CD4-positive, alpha-beta T cell treated with Interleukin-21 for 1 hour (primary cell): ENCODE measurements at regions not wholly inside any gene's neighbourhood (a gene's known extent, or its start where the extent isn't known, plus 50 kb on each side); places are given as distances from the start of the nearest gene placed in this dataset.

Source experiments
- DNase-seq: peaks from one replicate; pipeline ENCODE4 v3.0.0-alpha.2; 2020

DNA sequence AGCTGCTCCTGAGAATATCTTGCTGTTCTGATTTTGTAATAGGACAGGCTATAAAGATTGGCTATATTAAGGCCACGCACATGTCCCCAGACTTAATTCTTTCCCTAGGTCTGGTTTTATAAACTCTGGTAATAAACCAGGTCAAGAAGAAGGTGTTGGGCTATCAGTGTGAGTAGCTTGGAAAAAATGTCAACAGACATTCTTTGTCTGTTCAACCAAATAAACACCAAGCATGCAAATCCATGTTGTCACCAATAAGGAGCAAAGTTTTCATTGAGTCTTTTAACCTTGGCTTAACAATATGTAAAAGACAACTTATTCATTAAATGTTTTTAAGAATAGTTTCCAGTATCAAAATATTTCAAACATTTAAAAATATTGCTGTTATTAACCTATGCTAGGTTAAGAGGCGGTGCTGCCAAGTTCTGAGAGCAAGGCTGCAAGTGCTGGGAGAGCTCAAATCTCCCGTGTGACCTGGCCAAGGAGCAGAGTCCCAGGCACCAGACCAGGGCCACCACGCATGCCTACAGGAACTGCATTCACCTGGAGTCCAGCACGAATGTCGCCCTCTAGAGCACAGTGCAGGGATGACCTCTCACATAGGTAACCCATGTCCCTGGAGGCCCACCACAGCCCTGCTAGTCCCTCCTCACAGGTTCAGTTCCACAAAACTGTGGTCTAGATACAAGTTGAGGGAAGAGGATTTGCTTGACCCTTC is 120.5 kb upstream of the POU3F3 start:
- DNase-seq = no peak

DNA sequence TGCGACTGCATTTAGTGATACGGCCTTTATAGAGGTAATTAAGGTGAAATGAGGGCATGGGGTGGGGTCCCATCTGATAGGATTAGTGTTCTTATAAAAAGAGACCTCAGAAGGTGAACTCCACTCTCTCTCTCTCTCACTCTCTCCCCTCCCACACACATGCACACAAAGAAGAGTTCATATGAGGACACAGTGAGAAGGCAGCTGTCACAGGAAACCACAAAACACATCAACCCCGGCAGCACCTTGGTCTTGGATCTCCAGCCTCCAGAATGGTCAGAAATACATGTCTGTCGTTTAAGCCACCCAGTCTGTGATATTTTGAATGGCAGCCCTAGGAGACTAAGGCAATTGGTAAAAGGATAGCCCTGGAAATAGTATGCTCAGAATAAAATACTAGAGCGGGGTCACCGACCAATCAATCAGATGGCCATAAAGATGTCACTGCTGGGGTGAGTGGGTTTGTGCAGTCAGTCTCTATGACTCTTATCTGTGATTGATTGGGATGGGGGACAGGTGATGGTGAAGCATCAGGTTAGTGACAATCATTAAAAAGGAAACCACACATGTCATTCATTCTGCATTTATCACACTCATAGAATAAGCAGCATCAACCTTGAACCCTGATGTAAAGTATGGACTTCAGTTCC is 118.9 kb upstream of the POU3F3 start:
- no peak for DNase-seq

DNA sequence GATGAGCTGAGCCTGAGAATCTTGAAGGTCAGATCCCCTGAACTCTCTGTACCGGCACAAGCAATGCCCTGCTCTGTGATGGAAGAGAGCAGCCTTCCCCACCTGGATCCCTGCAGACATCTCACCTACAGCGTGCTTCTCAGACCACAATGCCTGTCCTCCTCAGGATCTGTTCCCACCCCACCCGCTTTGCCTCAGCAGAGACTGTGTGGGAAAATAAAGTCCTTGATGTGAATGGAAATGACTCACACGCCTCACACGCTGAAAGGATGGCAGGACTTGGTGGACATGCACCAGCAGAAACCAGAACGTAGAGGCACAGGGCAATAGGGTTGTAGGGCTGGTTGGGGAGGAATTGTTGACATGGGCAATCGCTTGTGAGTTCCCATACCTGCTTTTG is 117.9 kb upstream of the POU3F3 start:
- no peak for DNase-seq

DNA sequence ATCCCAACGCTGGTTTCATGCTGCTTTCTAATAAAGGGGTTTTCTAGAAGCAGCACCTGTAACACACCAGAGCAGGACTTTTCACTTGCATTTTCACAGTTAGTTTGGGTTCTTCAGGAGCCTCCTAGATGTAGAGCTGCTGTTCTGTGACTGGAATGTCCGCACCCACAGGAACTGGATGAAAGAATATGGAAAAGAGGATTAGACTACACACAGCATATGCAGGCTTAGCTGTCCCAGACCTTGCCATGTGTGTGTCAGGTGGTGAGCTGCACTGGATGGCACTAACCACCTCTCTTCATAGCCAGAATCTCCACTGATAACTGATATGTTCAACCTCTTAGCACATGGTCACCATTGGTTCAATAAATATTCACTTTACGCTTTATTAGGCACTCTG is 112.1 kb upstream of the POU3F3 start:
- DNase-seq = no peak

DNA sequence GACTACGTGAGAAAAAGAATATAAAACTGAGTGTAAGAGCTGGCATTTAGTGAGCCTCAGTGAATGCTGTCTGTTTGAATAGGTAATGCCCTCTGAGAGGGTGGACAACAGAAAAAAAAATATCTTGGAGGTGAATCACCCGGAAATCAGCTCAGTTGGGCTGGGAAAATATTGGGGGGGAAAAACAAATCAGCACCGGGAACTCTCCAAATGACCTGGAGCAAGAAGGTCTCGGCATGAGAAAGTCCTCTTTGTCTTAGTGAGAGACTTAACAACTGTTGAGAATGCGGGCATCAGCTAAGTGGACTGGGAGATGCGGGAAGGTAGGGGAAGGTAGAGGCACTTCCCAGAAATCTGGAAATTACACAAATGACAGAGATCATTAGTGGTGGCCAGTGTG is 109.4 kb upstream of the POU3F3 start:
- no peak for DNase-seq

DNA sequence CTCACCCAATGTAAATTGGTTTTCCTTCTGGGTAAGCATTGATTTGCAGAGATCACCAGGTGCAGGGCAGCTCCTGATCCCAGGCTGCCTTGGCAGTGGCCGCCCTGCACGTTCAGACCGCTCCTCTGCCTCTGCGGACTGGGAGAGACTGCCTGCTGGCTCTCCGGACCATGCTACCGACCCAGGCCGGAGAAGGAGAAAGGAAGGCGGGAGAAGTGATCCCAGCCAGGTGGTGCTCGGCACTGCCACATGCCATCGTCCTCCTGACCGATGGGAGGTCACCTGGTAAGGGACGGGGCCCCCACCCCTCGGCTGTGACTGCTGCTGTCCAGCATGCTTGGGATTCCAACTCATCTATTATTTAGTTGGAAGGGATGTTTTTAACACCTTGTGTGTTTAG is 108.1 kb upstream of the POU3F3 start:
- no peak for DNase-seq

DNA sequence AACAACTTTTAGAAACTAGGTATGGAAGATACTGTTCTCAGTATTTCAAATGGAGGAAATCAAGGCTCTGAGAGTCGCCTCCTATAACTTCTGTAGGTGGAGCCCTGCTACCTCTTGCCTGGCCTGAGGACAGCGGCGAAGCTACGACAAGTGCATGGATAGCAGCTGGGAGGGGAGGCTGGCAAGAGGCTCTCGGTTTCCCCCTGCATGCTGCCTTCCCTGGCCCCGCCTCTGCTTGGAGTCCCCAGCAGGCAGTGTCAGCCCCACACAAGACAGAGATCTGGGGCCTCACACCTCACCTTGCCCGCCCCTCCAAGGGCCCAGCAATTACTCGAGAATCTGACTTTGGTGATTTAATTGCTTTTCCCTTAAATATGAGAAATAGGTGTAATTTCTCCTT is 107.6 kb upstream of the POU3F3 start:
- no peak for DNase-seq

DNA sequence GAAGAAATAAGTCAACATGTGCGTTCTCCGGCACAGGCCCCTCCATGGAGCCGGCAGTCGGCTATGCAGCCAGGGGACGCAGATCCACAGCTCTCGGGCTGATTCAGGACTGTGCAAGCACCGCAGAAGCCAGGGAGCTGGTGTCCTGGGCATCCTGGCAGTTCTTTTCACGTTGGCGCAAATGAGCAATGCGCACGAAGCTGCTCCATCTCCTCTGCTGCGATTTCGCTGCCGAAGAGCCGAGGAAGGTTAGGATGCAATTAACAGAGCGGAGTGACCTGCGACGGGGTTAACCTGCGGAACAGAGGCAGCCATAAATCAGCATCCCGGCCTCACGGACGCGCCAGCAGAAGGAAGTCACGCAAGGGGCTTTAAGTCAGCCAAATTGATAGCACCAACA is 107.1 kb upstream of the POU3F3 start:
- DNase-seq = no peak

DNA sequence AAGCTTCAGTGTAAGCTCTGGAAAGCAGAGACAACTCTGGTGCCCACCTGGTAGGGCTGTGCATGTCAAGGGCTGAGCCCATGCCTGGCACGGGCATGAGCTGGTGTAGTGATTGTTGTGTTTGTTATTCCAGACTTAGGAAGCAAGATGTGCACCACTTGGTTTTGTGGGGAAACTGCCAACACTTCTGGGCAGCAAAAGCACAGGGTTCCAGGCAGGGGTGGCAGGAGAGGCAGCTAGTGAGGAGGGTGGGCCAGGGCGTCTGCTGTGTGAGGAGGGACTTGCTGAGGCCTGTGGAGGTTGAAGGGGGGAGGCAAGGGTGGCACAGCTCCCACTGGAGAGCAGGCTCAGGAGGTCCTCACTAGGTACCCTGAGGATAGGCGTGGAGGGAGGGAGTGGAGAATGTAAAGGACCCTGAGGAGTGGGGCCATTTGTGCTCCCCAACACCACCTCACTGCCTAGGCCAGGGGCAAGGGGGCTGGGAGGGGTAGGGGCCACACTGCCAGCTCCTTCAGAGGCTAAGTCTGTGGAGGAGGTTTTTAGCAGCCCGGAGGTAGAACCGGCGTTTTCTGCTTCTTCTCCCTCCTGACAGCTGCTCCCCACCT is 104.0 kb upstream of the POU3F3 start:
- DNase-seq = no peak

DNA sequence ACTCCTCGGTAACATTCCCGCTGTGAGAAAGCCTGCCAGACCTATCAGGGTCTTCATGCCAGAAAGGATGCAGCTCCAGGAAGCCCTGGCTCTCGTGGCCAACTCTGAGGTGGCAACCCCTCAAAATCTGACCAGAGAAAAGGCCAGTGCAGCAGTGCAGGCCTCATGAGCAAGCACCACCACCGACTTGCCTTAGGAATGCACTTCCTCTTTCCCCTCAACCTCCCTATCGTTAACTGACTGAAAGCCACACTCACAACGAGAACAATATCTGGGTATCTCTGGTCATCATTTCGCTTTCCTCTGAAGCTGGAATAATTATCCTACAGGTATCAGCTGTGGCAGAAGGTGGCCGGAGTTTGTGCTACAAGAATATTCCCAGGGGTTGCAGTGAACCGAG is 101.4 kb upstream of the POU3F3 start:
- no peak for DNase-seq

DNA sequence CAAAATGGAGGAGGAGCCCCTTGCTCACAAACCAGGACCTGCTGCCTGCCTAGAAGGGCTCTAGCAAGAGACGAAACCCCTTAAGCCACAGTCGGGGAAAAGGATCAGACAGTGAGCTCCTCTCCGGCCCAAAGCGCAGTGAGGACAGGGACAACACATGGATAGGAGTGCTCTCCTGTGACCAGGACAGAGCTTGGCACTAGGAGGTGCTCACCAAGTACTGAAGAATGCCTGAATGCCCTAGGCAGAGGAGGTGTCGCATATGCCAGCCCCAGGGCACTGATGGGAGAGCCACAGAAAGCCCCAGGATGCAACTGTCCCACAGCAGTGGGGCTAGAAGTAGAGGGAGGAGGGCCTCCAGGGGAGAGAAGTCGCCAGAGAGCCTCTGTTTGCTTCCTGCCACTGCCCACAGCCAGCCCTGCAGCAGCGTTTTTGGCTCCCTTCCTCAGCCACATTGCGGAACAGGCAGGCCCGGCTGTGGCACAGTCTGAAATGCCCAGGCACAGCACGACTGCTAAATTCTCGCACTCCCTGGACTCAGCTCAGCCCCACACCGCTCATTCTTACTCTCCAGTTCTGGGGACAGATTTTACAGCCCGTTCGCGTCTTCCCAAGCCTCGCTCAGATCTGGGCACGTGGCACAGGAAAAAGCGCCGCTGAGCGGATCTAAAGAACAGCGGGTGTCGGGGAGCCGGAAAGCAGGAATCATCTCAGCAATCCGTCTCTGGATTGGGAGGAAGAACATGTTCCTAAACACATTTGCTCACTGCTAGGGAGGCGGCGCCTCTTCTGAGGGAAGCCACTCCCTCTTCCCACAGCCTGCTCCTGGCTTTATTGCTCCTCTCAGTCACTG is 98.7 kb upstream of the POU3F3 start:
- DNase-seq = no peak

DNA sequence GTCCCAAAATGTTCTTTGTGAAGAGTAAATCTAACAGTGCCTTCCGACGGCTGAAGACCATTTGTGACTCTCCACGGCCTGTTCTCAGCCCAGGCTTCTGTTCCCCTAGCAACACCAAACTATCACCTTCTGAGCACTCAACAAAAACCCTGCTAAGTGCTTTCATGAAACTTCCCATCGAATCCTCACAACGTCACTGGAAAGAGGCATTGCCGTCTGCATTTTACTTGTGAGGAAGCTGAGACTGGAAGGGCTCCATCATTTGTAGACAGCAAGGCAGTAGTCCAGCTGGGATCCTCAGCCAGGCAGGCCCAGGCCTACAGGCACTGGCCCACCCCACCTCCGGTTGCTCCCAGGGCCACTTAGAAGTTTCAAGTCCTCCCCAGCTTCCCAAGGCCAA is 97.8 kb upstream of the POU3F3 start:
- no peak for DNase-seq

DNA sequence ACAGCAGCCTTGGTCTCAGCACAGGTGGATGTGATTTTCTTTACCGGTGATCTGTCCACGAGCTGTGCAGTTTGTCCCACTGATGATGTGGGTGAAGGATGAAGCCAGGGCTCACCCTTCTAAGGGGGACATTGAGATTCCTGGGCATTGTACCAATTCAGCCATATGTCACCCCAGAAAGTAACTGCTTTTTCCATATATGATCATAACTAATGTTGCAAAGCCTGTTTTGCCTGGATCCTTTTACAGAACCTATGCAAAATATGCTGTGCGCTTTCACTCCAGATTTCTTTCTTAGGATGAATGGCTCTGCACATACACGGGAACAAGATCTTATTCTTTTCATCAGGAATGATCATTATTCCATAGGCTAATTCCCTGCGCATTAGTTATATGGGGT is 96.9 kb upstream of the POU3F3 start:
- DNase-seq = no peak

DNA sequence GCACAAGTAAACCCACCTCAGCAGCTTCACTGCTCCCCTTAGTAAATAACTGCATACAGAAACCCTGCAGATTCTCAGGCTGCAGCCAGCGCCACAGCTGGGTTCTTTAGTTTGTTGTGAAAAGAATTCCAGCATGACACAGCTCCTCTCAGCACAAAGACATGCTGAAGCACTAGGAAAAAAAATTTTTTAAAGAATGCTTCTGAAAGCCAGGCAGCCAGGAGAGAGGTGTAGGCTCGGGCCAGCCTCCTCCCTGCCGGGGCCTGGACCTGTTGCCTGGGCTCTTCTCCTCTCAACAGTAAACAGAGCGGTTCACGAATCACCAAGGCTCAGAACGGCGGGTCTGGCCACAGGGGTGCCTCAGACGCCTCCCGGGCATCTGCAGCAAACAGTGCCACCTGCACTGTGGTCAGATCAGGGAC is 95.7 kb upstream of the POU3F3 start:
- no peak for DNase-seq

DNA sequence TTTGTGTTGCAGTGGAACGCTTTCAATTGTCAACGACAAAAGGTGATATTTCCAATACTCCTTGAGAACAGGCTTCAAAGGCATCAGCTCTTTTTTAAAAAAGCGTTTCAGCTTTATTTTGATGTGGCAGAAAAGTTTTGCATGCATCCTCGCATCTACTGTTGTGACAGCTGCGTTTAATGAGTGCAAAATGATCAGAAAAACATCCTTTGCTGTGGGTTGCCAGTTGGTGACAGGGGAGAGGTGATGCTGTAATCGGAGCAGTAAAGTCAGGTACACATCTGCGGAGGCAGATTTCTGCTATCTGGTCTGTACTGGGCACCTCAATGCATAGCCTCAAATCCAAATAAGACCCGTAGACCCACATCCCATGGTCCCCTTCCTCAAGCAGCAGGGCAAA is 91.9 kb upstream of the POU3F3 start:
- DNase-seq = no peak

DNA sequence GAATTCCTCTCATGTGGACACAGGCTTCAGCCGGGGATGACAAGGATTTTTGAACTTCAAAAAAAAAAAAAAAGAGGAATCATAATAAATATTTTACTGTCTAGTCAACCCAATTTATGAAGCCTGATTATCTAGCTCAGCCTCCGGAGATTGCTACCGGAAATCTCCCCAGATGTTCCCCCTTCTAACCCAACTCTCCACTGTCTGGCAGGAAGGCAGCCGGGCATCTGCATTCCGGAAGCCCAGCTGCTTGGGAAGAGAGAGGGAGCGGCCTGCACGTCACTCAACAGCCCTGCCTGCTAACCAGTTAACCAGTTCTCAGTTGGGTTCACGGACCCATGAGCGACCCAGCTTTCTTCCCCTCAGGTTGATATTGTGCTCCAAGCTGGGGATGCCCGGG is 87.2 kb upstream of the POU3F3 start:
- DNase-seq = no peak

DNA sequence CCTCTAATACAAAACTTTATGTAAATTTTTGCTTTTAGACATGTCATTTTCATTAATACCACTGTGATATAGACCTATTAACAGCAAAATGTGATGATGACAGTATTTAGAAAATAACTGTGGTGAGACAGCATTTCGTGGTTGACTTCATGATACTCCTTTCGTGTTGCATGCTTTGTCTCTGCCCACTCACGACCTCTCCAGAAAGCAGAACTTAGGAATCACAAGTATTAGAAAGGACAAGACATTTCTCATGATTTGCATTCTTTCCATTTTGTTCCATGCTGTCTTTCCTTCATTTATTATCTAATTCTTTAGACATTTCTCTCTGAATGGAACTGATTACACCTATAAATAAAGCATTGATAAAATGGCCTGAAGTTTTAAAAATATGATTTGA is 85.2 kb upstream of the POU3F3 start:
- no peak for DNase-seq

DNA sequence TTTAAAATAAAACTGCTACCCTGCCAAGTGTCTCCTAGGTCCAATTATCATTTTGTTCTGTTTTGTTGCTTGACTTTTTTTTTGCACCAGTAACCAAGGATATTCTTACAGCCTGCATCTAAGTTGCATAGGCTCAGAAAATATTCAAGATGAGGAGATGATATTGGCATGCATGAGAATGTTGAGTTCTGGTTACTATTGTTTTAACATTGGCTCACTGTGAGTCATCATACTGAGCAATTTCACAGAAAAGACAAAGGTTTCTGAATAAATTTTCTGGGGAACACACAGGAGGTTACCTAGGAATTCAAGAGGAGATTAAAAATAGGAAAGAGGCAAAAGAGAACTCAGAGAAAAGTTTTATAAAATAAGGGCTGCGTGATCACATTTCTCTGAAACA is 84.8 kb upstream of the POU3F3 start:
- no peak for DNase-seq

DNA sequence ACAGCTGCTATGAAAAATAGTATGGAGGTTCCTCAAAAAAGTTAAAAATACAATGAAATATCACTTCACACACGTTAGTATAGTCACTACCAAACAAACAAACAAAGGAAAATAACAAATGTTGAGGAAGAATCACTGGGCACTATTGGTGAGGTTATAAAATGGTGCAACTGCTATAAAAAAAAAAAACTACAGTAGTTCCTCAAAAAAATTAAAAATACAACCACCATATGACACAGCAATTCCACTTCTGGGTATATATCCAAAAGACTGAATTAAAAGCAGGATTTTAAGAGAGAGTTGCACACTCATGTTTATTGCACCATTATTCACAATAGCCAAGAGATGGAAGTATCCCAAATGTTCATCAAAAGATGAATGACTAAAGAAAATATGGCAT is 80.9 kb upstream of the POU3F3 start:
- no peak for DNase-seq

DNA sequence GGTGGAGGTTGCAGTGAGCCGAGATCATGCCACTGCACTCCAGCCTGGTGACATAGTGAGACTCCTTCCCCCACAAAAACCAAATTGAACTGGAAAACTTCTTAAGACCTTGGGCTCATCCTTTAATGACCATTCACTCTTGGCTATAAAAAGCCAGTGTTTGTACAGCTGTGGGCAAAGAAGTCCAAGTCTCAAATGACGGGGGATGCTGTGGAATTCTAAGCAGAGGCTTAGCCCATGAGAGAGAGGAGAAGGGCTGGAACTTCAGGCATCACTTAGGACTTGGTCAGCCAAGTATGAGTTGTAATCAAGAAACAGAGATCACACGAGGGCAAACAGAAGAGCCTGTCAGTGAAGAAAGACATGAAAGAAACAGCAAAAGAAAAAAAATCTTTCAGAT is 79.3 kb upstream of the POU3F3 start:
- DNase-seq = no peak

DNA sequence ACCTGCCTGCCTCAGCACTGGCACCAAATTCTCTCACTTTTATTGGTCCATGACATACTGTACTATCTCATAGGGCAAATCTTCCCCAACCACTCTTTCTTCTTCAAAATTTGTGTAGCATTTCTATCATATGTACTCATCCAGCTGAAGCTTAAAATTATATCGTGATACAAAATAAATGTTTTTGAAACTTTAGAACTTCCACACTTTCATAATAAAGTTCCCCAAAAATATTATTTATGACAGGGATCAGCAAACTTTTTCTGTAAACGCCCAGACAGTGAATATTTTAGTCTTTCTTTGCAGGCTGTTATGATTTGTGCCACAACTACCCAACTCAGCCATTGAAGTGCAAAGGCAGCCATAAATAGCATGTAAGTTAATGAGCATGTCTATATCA is 76.2 kb upstream of the POU3F3 start:
- no peak for DNase-seq

DNA sequence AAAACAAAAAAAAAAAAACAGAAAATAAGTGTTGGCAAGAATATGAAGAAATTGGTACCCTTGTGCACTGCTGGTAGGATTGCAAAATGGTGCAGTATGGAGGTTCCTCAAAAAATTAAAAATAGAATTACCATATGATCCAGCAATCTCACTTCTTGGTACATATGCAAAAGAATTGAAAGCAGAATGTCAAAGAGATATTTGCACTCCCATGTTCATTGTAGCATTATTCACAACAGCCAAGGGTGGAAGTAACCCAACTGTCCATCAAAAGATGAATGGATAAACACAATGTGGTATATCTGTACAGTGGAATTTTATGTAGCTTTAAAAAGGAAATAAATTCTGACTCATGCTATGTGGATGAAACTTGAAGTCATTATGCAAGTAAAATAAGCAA is 72.8 kb upstream of the POU3F3 start:
- DNase-seq = no peak

DNA sequence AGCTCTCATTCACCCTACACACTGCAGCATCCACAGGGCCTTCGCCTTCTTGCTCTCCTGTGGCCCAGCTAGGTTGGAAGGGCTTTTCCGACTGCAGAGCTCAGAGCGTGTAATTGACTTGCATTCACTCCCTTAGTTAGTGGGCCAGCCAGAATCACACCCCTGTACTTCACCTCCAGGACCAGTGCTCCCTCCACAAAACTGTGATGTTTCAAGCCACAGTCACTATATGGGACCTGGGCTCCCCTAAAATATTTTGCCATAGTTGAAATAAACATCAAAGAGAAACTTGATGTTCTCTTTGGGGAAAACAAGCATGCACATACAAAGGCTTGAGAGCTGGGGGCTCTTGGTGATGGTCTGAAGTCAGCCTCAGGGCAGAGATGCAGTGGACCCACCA is 69.7 kb upstream of the POU3F3 start:
- DNase-seq = no peak

DNA sequence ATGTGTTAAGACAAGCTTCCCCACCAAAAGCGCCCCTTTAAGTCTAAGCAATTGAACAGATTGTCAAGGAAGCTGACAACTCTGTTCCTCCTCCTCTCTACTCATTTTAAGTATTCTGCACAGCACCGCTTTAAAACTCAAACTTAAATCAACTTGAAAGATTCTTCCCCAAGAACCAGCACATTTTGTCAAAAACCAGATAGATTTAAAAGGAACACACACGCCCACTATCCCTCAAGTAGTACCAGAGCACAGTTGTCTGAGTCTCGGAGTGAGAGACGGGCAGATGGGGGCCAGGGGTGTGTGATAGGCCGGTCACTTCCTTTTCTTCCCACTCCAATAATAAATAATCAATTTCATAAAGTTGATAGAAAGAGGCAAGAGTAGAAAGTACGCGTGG is 67.7 kb upstream of the POU3F3 start:
- no peak for DNase-seq
